ENCODE measurements at regions not wholly inside any gene's neighbourhood (a gene's known extent, or its start where the extent isn't known, plus 50 kb on each side); places are given as distances from the start of the nearest gene placed in this dataset.

DNA sequence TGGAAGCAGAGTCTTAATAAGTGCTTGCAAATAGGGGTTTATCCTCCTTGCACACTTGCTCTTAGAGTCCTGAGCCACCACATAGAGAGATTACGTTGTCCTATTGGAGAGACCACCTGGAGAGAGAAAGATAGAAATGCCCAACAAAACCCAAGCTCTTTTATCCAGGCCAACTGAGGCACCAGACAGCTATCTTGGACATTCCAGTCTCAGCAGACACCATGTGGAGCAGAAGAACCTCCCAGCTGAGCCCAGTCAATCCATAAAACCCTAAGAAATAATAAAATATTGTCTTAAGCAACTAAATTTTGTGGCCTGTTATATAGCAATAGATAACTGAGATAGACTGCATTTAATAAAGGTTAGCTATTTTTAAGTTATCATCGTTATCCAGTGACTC, 105.7 kb upstream of the PFN2 start:
- intact Hi-C loops (cut with DNase I): loop anchor here in 1 of 10 donors (5.0 kb wide), 1 partner anchor 104 kb away; the partner anchor contains the start of gene PFN2
- Histone ChIP-seq H3K36me3 (no peaks in the 10 kb centered on the region), H3K27me3 (no peaks in the 10 kb centered on the region), H3K4me1 (peaks cover 0 to 48% (median 19%) of the 10 kb centered on the region in 9 donors), H3K4me3 (no peak overlapping the region), H3K9me3 (peaks cover 0 to 16% (median 4%) of the 10 kb centered on the region in 11 donors), H3K27ac (no peak overlapping the region)
- ATAC-seq (no peak), DNase-seq (no peak)
- TF ChIP-seq, protein P1, sequence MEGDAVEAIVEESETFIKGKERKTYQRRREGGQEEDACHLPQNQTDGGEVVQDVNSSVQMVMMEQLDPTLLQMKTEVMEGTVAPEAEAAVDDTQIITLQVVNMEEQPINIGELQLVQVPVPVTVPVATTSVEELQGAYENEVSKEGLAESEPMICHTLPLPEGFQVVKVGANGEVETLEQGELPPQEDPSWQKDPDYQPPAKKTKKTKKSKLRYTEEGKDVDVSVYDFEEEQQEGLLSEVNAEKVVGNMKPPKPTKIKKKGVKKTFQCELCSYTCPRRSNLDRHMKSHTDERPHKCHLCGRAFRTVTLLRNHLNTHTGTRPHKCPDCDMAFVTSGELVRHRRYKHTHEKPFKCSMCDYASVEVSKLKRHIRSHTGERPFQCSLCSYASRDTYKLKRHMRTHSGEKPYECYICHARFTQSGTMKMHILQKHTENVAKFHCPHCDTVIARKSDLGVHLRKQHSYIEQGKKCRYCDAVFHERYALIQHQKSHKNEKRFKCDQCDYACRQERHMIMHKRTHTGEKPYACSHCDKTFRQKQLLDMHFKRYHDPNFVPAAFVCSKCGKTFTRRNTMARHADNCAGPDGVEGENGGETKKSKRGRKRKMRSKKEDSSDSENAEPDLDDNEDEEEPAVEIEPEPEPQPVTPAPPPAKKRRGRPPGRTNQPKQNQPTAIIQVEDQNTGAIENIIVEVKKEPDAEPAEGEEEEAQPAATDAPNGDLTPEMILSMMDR (IDR thresholded peaks at IDR 0.05): no peak
- 95 to 98% methylated on average over 2 of the region's 2 CpGs for WGBS, 2 donors

DNA sequence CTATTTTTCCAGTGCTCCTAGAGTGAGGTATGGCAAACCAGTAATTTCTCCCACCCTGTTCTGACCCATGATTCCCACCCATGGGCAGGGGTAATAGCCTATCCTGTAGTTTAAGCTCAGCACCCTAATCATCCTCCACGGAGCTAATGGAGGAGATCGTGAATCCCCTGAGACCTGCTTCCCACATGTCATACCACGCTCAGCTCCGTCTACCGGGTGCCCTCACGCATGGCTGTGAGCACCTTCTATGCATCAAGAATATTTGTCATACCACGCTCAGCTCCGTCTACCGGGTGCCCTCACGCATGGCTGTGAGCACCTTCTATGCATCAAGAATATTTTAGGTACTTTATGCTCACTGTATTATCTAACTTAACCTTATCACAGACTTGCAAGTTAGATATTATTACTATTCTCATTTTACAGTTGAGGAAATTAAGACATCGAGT, 104.7 kb upstream of the PFN2 start:
- 92 to 94% methylated on average over 11 of the region's 11 CpGs for WGBS, 2 donors
- Histone ChIP-seq H3K4me1 (peaks cover 0 to 38% (median 19%) of the 10 kb centered on the region in 9 donors), H3K9me3 (peaks cover 0 to 16% (median 4%) of the 10 kb centered on the region in 11 donors), H3K27ac (no peak overlapping the region), H3K36me3 (no peaks in the 10 kb centered on the region), H3K27me3 (no peaks in the 10 kb centered on the region), H3K4me3 (no peak overlapping the region)
- TF ChIP-seq, protein P1 (IDR thresholded peaks at IDR 0.05): no peak
- intact Hi-C loops (cut with DNase I): loop anchor here in 1 of 10 donors (5.0 kb wide), 1 partner anchor 103 kb away; the partner anchor contains the start of gene PFN2
- ATAC-seq: no peak
- DNase-seq: no peak

DNA sequence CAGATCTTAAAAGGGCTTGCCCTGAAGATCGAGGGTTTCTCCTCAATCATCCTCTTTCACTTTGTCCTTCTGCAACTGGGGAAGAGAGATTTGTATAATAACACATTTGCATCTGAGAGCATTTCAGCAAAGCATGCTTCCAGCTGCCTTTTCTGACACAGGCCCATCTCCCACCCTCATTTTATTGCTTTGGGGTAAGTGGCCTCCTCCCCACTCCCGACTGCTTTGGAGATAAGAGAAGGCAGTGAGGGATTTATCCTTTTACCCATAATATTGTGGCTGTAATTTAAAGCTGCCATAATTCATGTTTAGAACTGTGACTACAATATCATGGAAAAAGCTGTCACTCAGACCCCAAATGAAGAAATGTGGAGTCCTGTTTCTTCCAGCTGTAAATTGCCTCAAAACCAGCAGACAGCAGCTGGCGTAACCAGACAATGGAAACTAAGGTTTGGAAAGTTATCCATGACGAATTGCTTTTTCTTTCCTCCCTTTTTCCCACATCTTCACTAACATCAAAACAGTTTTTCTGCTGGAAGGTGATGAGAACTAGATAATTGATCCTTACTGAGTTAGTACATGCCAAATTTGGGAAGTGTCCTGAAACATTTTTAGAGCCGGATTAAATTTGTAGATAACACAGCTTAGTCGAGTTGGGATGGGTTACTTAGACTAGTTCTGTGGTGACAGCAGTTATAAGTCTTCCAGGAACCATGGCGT, 104.2 kb upstream of the PFN2 start:
- DNase-seq (no peak), ATAC-seq (no peak)
- TF ChIP-seq, protein P1 (IDR thresholded peaks at IDR 0.05): no peak
- intact Hi-C loops (cut with DNase I): loop anchor here in 1 of 10 donors (5.0 kb wide), 1 partner anchor 103 kb away; the partner anchor contains the start of gene PFN2
- H3K36me3 ChIP-seq: no peaks in the 10 kb centered on the region
- peaks cover 0 to 32% (median 14%) of the 10 kb centered on the region in 9 donors for H3K4me1 ChIP-seq
- WGBS, 2 donors: 64 to 69% methylated on average over 7 of the region's 7 CpGs
- peaks cover 0 to 16% (median 4%) of the 10 kb centered on the region in 11 donors for H3K9me3 ChIP-seq
- no peak overlapping the region for H3K27ac ChIP-seq
- no peaks in the 10 kb centered on the region for H3K27me3 ChIP-seq
- H3K4me3 ChIP-seq: no peak overlapping the region

DNA sequence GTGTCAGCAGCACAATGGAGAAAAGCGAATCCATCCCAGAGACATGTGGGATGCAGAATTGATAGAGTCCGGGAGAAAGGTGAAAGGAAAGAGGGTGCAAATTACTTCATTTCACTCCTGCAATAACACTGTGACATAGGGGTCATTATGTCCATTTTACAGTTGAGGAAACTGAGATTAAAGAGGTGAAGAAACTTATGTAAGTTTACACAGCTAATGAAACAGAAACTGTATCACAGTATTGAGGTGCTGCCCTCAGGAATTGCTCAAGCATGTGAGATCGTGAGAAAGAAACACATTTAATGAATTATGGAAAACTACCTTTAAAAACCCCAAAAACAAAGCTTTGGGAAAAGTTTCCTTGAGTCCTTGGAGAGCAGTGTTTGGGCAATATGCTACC, 103.6 kb upstream of the PFN2 start:
- no peak overlapping the region for H3K4me3 ChIP-seq
- no peaks in the 10 kb centered on the region for H3K36me3 ChIP-seq
- peaks cover 0 to 26% (median 11%) of the 10 kb centered on the region in 9 donors for H3K4me1 ChIP-seq
- WGBS, 2 donors: 87 to 89% methylated on average over 3 of the region's 3 CpGs
- ATAC-seq (no peak), DNase-seq (no peak)
- H3K9me3 ChIP-seq: peaks cover 0 to 16% (median 4%) of the 10 kb centered on the region in 11 donors
- H3K27ac ChIP-seq: no peak overlapping the region
- no peaks in the 10 kb centered on the region for H3K27me3 ChIP-seq
- intact Hi-C loops (cut with DNase I): no loop called here
- TF ChIP-seq, protein P1 (IDR thresholded peaks at IDR 0.05): no peak
